Inflammatory macrophage (primary cell): ENCODE measurements at regions not wholly inside any gene's neighbourhood (a gene's known extent, or its start where the extent isn't known, plus 50 kb on each side); places are given as distances from the start of the nearest gene placed in this dataset.

ENCODE experiments used
- DNase-seq, 2 donors: peaks; one replicate each; pipeline ENCODE4 v3.0.0-alpha.2; 2020 to 2022

GRCh38 chr13:103200118-103200885 is 134.1 kb upstream of the SLC10A2 start:
- no peak for DNase-seq

GRCh38 chr13:103199380-103200088 is 133.3 kb upstream of the SLC10A2 start:
- no peak for DNase-seq

GRCh38 chr13:103196356-103196755 is 130.1 kb upstream of the SLC10A2 start:
- DNase-seq, result no peak

GRCh38 chr13:103195762-103196161 is 129.5 kb upstream of the SLC10A2 start:
- DNase-seq, result no peak

GRCh38 chr13:103194871-103195270 is 128.7 kb upstream of the SLC10A2 start:
- DNase-seq, result no peak

- no peak for DNase-seq
These were observed 126.4 kb upstream of the SLC10A2 start for GRCh38 chr13:103192511-103193135.

- no peak for DNase-seq
These were observed 124.6 kb upstream of the SLC10A2 start for GRCh38 chr13:103190841-103191240.

GRCh38 chr13:103188713-103189326 is 122.6 kb upstream of the SLC10A2 start:
- DNase-seq, result no peak

GRCh38 chr13:103187721-103188156 is 121.5 kb upstream of the SLC10A2 start:
- DNase-seq, result no peak

- DNase-seq, result no peak
These were observed 118.2 kb upstream of the SLC10A2 start for GRCh38 chr13:103184413-103184812.

- no peak for DNase-seq
These were observed 113.0 kb upstream of the SLC10A2 start for GRCh38 chr13:103178986-103179943.

- no peak for DNase-seq
These were observed 108.7 kb upstream of the SLC10A2 start for GRCh38 chr13:103174966-103175365.

- no peak for DNase-seq
These were observed 102.8 kb upstream of the SLC10A2 start for GRCh38 chr13:103168901-103169508.

GRCh38 chr13:103164251-103164650 is 98.0 kb upstream of the SLC10A2 start:
- DNase-seq, result no peak

GRCh38 chr13:103161476-103161875 is 95.3 kb upstream of the SLC10A2 start:
- DNase-seq, result no peak

- no peak for DNase-seq
These were observed 91.4 kb upstream of the SLC10A2 start for GRCh38 chr13:103157434-103158145.

GRCh38 chr13:103157016-103157415 is 90.8 kb upstream of the SLC10A2 start:
- no peak for DNase-seq

- DNase-seq, result no peak
These were observed 90.3 kb upstream of the SLC10A2 start for GRCh38 chr13:103156346-103156998.

- DNase-seq, result no peak
These were observed 87.2 kb upstream of the SLC10A2 start for GRCh38 chr13:103153466-103153865.

GRCh38 chr13:103147961-103148360 is 81.7 kb upstream of the SLC10A2 start:
- DNase-seq, result no peak
